MM.1S (cell line): ENCODE measurements at regions not wholly inside any gene's neighbourhood (a gene's known extent, or its start where the extent isn't known, plus 50 kb on each side); places are given as distances from the start of the nearest gene placed in this dataset.

Experiments used
- DNase-seq: peaks from one replicate; pipeline ENCODE4 v3.0.0-alpha.2; 2015
- H2AFZ ChIP-seq: fragments of 300-600 bp; sonication (generic); 2 replicates; pipeline ENCODE4 v1.6.0; 2016; ENCODE audit warnings: antibody characterized with exemption, low read length
- H3F3A ChIP-seq: fragments of 300-600 bp; sonication (generic); 2 replicates; pipeline ENCODE4 v1.6.1; 2016; ENCODE audit warnings: mild to moderate bottlenecking, antibody characterized with exemption, low read length, moderate library complexity, mixed read lengths; ENCODE audit not compliant: insufficient read depth
- H3K27ac ChIP-seq: fragments of 300-600 bp; sonication (generic); 2 replicates; pipeline ENCODE4 v1.5.1; 2016; ENCODE audit warnings: mild to moderate bottlenecking, low read length
- H3K27me3 ChIP-seq: fragments of 300-600 bp; sonication (generic); replicated peaks from 2 replicates; pipeline ENCODE4 v1.6.0; 2016; ENCODE audit warnings: low read length; ENCODE audit not compliant: insufficient read depth
- H3K36me3 ChIP-seq: fragments of 300-600 bp; sonication (generic); replicated peaks from 2 replicates; pipeline ENCODE4 v1.6.1; 2016; ENCODE audit warnings: mild to moderate bottlenecking, low read length, mixed read lengths; ENCODE audit not compliant: insufficient read depth
- H3K4me1 ChIP-seq: fragments of 300-600 bp; sonication (generic); 2 replicates; pipeline ENCODE4 v1.6.1; 2016; ENCODE audit warnings: low read length, mixed read lengths
- H3K4me2 ChIP-seq: fragments of 300-600 bp; sonication (generic); 2 replicates; pipeline ENCODE4 v1.6.0; 2016; ENCODE audit warnings: low read depth, low read length
- H3K4me3 ChIP-seq: fragments of 300-600 bp; sonication (generic); 2 replicates; pipeline ENCODE4 v1.5.1; 2016; ENCODE audit warnings: low read length, mixed read lengths
- H3K79me2 ChIP-seq: fragments of 300-600 bp; sonication (generic); 2 replicates; pipeline ENCODE4 v1.6.1; 2016; ENCODE audit warnings: mixed run types, low read length, mixed read lengths
- H3K9ac ChIP-seq: fragments of 300-600 bp; sonication (generic); 2 replicates; pipeline ENCODE4 v1.6.1; 2016; ENCODE audit warnings: low read length, mixed read lengths
- H3K9me2 ChIP-seq: fragments of 300-600 bp; sonication (generic); replicated peaks from 2 replicates; pipeline ENCODE4 v1.6.1; 2016; ENCODE audit warnings: mild to moderate bottlenecking, low read length, mixed read lengths; ENCODE audit not compliant: insufficient read depth
- H3K9me3 ChIP-seq: fragments of 300-600 bp; sonication (generic); replicated peaks from 2 replicates; pipeline ENCODE4 v1.6.1; 2016; ENCODE audit warnings: mild to moderate bottlenecking, low read length, mixed read lengths; ENCODE audit not compliant: insufficient read depth
- H4K20me1 ChIP-seq: fragments of 300-600 bp; sonication (generic); 2 replicates; pipeline ENCODE4 v1.6.1; 2016; ENCODE audit warnings: mild to moderate bottlenecking, low read length, moderate library complexity, mixed read lengths; ENCODE audit not compliant: insufficient read depth
- EZH2 ChIP-seq: fragments of 300-600 bp; sonication (generic); optimal IDR thresholded peaks from 2 replicates; pipeline ENCODE3; 2017; ENCODE audit warnings: low read depth, mild to moderate bottlenecking, antibody characterized with exemption, low read length, mixed read lengths
- EZH2phosphoT487 ChIP-seq: fragments of 300-600 bp; sonication (generic); IDR thresholded peaks from 2 replicates; pipeline ENCODE4 v1.6.1; 2018; ENCODE audit warnings: antibody characterized with exemption, low read length
- TF ChIP-seq, protein P1 (sequence below): fragments of 300-600 bp; sonication (generic); IDR thresholded peaks from 2 replicates; pipeline ENCODE4 v1.5.1; 2016; ENCODE audit warnings: antibody characterized with exemption, low read length, mixed read lengths

GRCh38 chr21:28104346-28104745 lies 888.3 kb downstream of the LTN1 start:
- H3K4me2 ChIP-seq, result no peak overlapping the region
- H3K4me3 ChIP-seq, result no peak overlapping the region
- no peaks in the 10 kb centered on the region for H3F3A ChIP-seq
- H3K9me2 ChIP-seq, result no peaks in the 10 kb centered on the region
- H3K27ac ChIP-seq, result no peak overlapping the region
- H2AFZ ChIP-seq, result no peak overlapping the region
- H3K9ac ChIP-seq, result no peak overlapping the region
- no peaks in the 10 kb centered on the region for H3K4me1 ChIP-seq
- DNase-seq, result no peak
- no peaks in the 10 kb centered on the region for H4K20me1 ChIP-seq
- no peaks in the 10 kb centered on the region for H3K79me2 ChIP-seq
- H3K9me3 ChIP-seq, result no peaks in the 10 kb centered on the region
- no peaks in the 10 kb centered on the region for H3K27me3 ChIP-seq
- H3K36me3 ChIP-seq, result no peaks in the 10 kb centered on the region
- TF ChIP-seq, protein P1, sequence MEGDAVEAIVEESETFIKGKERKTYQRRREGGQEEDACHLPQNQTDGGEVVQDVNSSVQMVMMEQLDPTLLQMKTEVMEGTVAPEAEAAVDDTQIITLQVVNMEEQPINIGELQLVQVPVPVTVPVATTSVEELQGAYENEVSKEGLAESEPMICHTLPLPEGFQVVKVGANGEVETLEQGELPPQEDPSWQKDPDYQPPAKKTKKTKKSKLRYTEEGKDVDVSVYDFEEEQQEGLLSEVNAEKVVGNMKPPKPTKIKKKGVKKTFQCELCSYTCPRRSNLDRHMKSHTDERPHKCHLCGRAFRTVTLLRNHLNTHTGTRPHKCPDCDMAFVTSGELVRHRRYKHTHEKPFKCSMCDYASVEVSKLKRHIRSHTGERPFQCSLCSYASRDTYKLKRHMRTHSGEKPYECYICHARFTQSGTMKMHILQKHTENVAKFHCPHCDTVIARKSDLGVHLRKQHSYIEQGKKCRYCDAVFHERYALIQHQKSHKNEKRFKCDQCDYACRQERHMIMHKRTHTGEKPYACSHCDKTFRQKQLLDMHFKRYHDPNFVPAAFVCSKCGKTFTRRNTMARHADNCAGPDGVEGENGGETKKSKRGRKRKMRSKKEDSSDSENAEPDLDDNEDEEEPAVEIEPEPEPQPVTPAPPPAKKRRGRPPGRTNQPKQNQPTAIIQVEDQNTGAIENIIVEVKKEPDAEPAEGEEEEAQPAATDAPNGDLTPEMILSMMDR, result no peak
- TF ChIP-seq EZH2phosphoT487 (no peak), EZH2 (no peak)

GRCh38 chr21:28100366-28100765 lies 892.3 kb downstream of the LTN1 start:
- H4K20me1 ChIP-seq, result no peaks in the 10 kb centered on the region
- H3F3A ChIP-seq, result no peaks in the 10 kb centered on the region
- H3K27me3 ChIP-seq, result no peaks in the 10 kb centered on the region
- no peak overlapping the region for H2AFZ ChIP-seq
- H3K4me1 ChIP-seq, result no peaks in the 10 kb centered on the region
- no peaks in the 10 kb centered on the region for H3K36me3 ChIP-seq
- TF ChIP-seq, protein P1, result no peak
- TF ChIP-seq EZH2 (no peak), EZH2phosphoT487 (no peak)
- no peak for DNase-seq
- H3K9ac ChIP-seq, result no peak overlapping the region
- no peak overlapping the region for H3K4me3 ChIP-seq
- H3K4me2 ChIP-seq, result no peak overlapping the region
- H3K9me2 ChIP-seq, result no peaks in the 10 kb centered on the region
- no peaks in the 10 kb centered on the region for H3K9me3 ChIP-seq
- no peaks in the 10 kb centered on the region for H3K79me2 ChIP-seq
- no peak overlapping the region for H3K27ac ChIP-seq

DNA sequence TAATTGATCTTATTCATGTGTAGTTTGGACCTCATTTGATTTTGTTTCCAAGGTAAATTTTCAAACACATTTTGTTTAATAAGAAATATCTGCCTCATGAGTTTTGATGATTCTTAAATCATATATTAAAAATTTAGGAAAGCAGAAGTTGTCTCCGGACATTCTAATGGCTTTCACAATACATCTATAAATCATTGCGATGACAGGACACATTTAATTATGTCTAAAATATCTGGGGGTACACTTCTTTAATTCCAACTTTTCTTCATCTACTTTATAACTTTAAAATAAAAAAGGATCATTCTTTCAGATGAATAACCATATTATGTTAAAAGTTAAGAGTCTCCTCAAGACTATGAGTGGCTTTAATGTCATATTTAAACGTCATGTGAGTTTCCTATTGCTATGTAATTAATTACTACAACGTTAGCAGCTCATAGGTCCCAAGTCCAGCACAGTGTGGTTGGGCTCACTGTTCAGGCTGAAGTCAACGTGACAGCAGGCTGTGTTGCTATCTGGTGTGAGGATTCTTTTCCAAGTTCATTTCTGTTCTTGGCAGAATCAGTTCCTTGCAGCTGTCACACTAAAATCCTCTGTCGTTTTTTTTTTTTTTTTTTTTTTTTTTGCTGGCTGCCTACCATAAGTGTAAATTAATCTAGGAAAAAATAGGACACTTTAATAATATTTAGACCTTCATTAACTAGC lies 893.5 kb downstream of the LTN1 start:
- Histone ChIP-seq H3K27me3 (no peaks in the 10 kb centered on the region), H3K9me2 (no peaks in the 10 kb centered on the region), H3F3A (no peaks in the 10 kb centered on the region), H3K79me2 (no peaks in the 10 kb centered on the region), H2AFZ (no peak overlapping the region), H3K9ac (no peak overlapping the region), H3K4me2 (no peak overlapping the region), H3K4me1 (no peaks in the 10 kb centered on the region), H4K20me1 (no peaks in the 10 kb centered on the region), H3K9me3 (no peaks in the 10 kb centered on the region), H3K4me3 (no peak overlapping the region), H3K36me3 (no peaks in the 10 kb centered on the region), H3K27ac (no peak overlapping the region)
- no peak for TF ChIP-seq EZH2phosphoT487
- no peak for TF ChIP-seq EZH2
- TF ChIP-seq, protein P1, result no peak
- no peak for DNase-seq
